ENCODE measurements at regions not wholly inside any gene's neighbourhood (a gene's known extent, or its start where the extent isn't known, plus 50 kb on each side); places are given as distances from the start of the nearest gene placed in this dataset.

- Histone ChIP-seq H4K20me1 (ENCODE audit: insufficient read depth, low read length) (no peaks in the 10 kb centered on the region), H3K79me2 (ENCODE audit: insufficient read depth, low read length) (peaks cover 80% of the 10 kb centered on the region)
These were observed 240.8 kb upstream of the KLF14 start for GRCh38 chr7:130974794-130975193.

GRCh38 chr7:130975731-130976130 lies 241.7 kb upstream of the KLF14 start:
- H3K79me2 ChIP-seq (ENCODE audit: insufficient read depth, low read length) = peaks cover 74% of the 10 kb centered on the region
- H3K4me2 ChIP-seq (ENCODE audit: insufficient read depth, low read length) = no peak overlapping the region
- H2AFZ ChIP-seq (ENCODE audit: low read depth, low read length) = no peak overlapping the region
- peaks cover 36% of the 10 kb centered on the region for H3K36me3 ChIP-seq (ENCODE audit: insufficient read depth, low read length)
- no peak overlapping the region for H3K27ac ChIP-seq (ENCODE audit: low read length)
- no peak overlapping the region for H3K4me3 ChIP-seq (ENCODE audit: low read depth in 1 of 2, low read length in 2 of 2)
- H3K4me1 ChIP-seq (ENCODE audit: insufficient read depth, low read length) = no peaks in the 10 kb centered on the region
- DNase-seq = no peak
- no peak overlapping the region for H3K9ac ChIP-seq (ENCODE audit: low read depth, low read length)
- H3K27me3 ChIP-seq (ENCODE audit: insufficient read depth, low read length, poor library complexity) = no peaks in the 10 kb centered on the region
- H3K9me3 ChIP-seq (ENCODE audit: insufficient read depth, low read length, severe bottlenecking) = peaks cover 10% of the 10 kb centered on the region
- no peaks in the 10 kb centered on the region for H4K20me1 ChIP-seq (ENCODE audit: insufficient read depth, low read length)
- no peak for ATAC-seq (ENCODE audit: insufficient read depth, low read depth)
- TF ChIP-seq EZH2 (IDR thresholded peaks at IDR 0.05; ENCODE audit: borderline replicate concordance, low read depth, low read length, severe bottlenecking) = no peak
- TF ChIP-seq CTCF (IDR thresholded peaks at IDR 0.05; ENCODE audit: borderline replicate concordance, extremely low read depth, low read length, poor library complexity, severe bottlenecking) = no peak

More at GRCh38 chr7:130974794-130975193, 240.8 kb upstream of the KLF14 start:
- no peak for TF ChIP-seq EZH2 (IDR thresholded peaks at IDR 0.05; ENCODE audit: borderline replicate concordance, low read depth, low read length, severe bottlenecking)
- TF ChIP-seq CTCF (IDR thresholded peaks at IDR 0.05; ENCODE audit: borderline replicate concordance, extremely low read depth, low read length, poor library complexity, severe bottlenecking) = no peak
- no peaks in the 10 kb centered on the region for H3K27me3 ChIP-seq (ENCODE audit: insufficient read depth, low read length, poor library complexity)
- H3K27ac ChIP-seq (ENCODE audit: low read length) = no peak overlapping the region
- peaks cover 10% of the 10 kb centered on the region for H3K9me3 ChIP-seq (ENCODE audit: insufficient read depth, low read length, severe bottlenecking)
- no peak overlapping the region for H2AFZ ChIP-seq (ENCODE audit: low read depth, low read length)
- no peak overlapping the region for H3K4me3 ChIP-seq (ENCODE audit: low read depth in 1 of 2, low read length in 2 of 2)
- no peak overlapping the region for H3K4me2 ChIP-seq (ENCODE audit: insufficient read depth, low read length)
- H3K4me1 ChIP-seq (ENCODE audit: insufficient read depth, low read length) = no peaks in the 10 kb centered on the region
- H3K36me3 ChIP-seq (ENCODE audit: insufficient read depth, low read length) = peaks cover 33% of the 10 kb centered on the region
- no peak for DNase-seq
- H3K9ac ChIP-seq (ENCODE audit: low read depth, low read length) = no peak overlapping the region
- no peak for ATAC-seq (ENCODE audit: insufficient read depth, low read depth)

GRCh38 chr7:130982160-130982638 lies 248.2 kb upstream of the KLF14 start:
- peaks cover 81% of the 10 kb centered on the region for H3K79me2 ChIP-seq (ENCODE audit: insufficient read depth, low read length)
- no peak for TF ChIP-seq EZH2 (IDR thresholded peaks at IDR 0.05; ENCODE audit: borderline replicate concordance, low read depth, low read length, severe bottlenecking)
- peak; percentile 86 for TF ChIP-seq CTCF (IDR thresholded peaks at IDR 0.05; ENCODE audit: borderline replicate concordance, extremely low read depth, low read length, poor library complexity, severe bottlenecking)
- no peaks in the 10 kb centered on the region for H3K27me3 ChIP-seq (ENCODE audit: insufficient read depth, low read length, poor library complexity)
- H3K27ac ChIP-seq (ENCODE audit: low read length) = 0 out of 2 replicates have a peak overlapping the region, but pooled peaks have one; percentile 12
- no peak overlapping the region for H3K4me3 ChIP-seq (ENCODE audit: low read depth in 1 of 2, low read length in 2 of 2)
- no peaks in the 10 kb centered on the region for H3K9me3 ChIP-seq (ENCODE audit: insufficient read depth, low read length, severe bottlenecking)
- peaks cover 48% of the 10 kb centered on the region for H3K36me3 ChIP-seq (ENCODE audit: insufficient read depth, low read length)
- no peaks in the 10 kb centered on the region for H3K4me1 ChIP-seq (ENCODE audit: insufficient read depth, low read length)
- H3K9ac ChIP-seq (ENCODE audit: low read depth, low read length) = no peak overlapping the region
- no peak overlapping the region for H3K4me2 ChIP-seq (ENCODE audit: insufficient read depth, low read length)
- DNase-seq (no peak), ATAC-seq (ENCODE audit: insufficient read depth, low read depth) (peak; percentile 85)
- no peak overlapping the region for H2AFZ ChIP-seq (ENCODE audit: low read depth, low read length)
- peaks cover 19% of the 10 kb centered on the region for H4K20me1 ChIP-seq (ENCODE audit: insufficient read depth, low read length)
